Erythroblast (primary cell): ENCODE measurements at regions not wholly inside any gene's neighbourhood (a gene's known extent, or its start where the extent isn't known, plus 50 kb on each side); places are given as distances from the start of the nearest gene placed in this dataset.
A peak's percentile ranks its signal among the peaks of the same experiment; 100 is the strongest.

Experiments used
- DNase-seq, 2 experiments: peaks; one replicate each; lab custom pipeline; 2025; lab: John Stamatoyannopoulos, UW
- GATA1 ChIP-seq: IDR thresholded peaks from 2 replicates; pipeline ENCODE4 v1.6.1; 2011; ENCODE audit warnings: low read depth, mild to moderate bottlenecking, control low read depth, low read length, moderate library complexity
- POLR2A ChIP-seq: IDR thresholded peaks from 2 replicates; pipeline ENCODE4 v1.6.1; 2011; ENCODE audit warnings: mild to moderate bottlenecking, low read length

- TF ChIP-seq GATA1 (no peak), POLR2A (no peak)
Measured at GRCh38 chr3:177960014-177960413, 576.2 kb upstream of the KCNMB2 start.

GRCh38 chr3:177960722-177961121, 575.5 kb upstream of the KCNMB2 start:
- TF ChIP-seq GATA1 (no peak), POLR2A (no peak)
- DNase-seq = no peak

More at GRCh38 chr3:177960014-177960413, 576.2 kb upstream of the KCNMB2 start:
- no peak for DNase-seq

DNA sequence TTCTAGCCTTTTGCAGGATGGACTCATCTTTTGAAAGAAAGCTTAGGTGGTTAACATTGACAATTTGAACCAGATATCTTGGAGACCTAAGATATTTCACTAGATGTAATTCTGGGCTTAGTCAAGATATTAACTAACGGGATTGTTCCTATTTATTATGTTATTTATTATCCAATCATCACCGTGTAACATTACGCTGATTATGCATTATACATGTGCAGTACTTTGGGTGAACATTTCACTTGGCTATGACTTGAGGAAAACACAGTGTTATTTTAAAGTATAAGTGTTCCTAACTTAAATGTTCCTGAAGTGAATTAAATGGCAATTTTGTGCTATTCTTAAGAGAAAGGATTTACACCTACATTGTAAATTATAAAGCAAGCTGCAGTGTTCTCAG, 574.5 kb upstream of the KCNMB2 start:
- TF ChIP-seq GATA1 = no peak
- TF ChIP-seq POLR2A = no peak
- DNase-seq = no peak

DNA sequence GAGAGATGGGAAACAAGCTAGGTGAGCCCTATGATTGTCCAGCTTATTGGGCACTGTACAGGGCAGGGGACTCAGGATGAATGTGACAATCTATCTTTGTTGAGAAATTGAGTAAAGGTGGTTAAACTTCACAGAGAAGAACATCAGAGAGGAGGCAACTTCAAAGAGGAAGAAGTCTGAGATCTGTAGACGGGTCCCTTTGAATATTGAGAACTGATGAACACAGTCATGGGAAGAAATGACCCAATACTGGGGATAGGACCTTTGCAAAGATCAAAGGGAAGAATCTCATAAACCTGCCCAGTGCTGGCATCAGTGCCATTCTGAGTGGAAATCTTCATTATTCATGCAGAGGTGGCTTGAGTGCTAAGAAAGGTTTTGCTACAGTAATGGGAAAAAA, 569.7 kb upstream of the KCNMB2 start:
- no peak for TF ChIP-seq GATA1
- TF ChIP-seq POLR2A = no peak
- no peak for DNase-seq

DNA sequence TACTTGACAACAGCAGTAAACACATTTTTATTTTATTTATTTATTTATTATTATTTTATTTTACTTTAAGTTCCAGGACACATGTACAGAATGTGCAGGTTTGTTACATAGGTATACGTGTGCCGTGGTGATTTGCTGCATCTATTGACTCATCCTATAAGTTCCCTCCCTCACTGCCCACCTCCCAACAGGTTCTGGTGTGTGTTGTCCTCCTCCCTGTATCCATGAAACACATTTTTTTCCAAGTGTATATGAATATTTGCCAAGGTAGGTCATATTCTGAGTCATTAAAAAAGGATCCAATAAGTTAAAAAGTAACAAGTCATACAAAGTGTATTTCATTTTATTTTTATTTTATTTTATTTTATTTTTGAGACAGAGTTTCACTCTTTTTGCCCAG, 567.3 kb upstream of the KCNMB2 start:
- no peak for DNase-seq
- TF ChIP-seq POLR2A (no peak), GATA1 (no peak)

DNA sequence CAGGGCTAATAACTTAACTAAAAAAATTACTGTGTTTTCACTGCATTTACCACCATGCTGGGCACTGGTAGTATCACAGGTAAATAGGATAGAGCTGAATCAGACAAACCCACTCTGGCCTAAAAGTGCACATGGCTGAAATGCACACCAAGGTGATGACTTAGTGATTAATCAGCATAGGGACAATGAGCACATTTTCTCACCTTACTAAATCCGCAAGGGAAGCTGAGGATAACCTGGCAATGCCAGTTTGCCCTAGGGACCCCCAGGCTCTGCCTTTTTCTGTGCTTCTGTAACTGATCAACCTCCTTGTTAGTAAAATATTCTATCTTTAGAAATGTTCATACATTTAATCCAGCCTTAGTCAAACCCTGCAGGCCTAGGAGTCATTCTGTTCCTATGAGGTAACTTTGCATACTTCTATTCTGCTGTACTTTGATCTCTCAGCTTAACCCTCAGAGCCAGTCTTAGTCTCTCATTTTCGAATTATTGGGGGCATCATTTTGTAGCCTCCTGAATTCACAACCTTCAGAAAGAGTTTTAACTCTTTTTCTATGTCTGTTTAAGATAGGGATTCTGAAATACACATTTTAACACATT, 562.9 kb upstream of the KCNMB2 start:
- TF ChIP-seq GATA1 (no peak), POLR2A (no peak)
- no peak for DNase-seq

GRCh38 chr3:177976241-177976640, 560.0 kb upstream of the KCNMB2 start:
- TF ChIP-seq POLR2A (no peak), GATA1 (no peak)
- DNase-seq = no peak

- TF ChIP-seq GATA1 (no peak), POLR2A (no peak)
- DNase-seq = no peak
Measured at GRCh38 chr3:177976866-177977265, 559.4 kb upstream of the KCNMB2 start.

- TF ChIP-seq GATA1 = no peak
- no peak for TF ChIP-seq POLR2A
- no peak for DNase-seq
Measured at GRCh38 chr3:177977381-177978158, 558.7 kb upstream of the KCNMB2 start.

DNA sequence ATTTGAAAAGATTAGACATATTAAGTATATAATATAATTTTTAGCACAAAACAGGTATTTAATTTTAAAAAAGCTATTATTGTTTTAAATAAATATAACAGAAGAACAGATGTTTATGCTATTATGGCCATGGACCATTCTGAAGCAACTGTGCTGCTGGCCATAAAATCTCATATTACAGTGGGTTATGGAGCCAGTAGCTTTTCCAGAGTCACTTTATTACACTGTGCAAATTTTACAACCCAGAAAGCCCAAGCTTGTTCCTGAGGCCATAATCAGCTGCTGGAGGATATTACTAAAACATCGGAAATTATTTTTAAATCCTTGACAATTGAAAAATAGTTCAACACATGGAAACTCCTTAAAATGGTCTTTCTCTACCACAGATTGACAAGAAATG, 557.3 kb upstream of the KCNMB2 start:
- DNase-seq = no peak

GRCh38 chr3:177979703-177980102, 556.5 kb upstream of the KCNMB2 start:
- DNase-seq = peak; percentile 10 to 62
- no peak for TF ChIP-seq POLR2A
- TF ChIP-seq GATA1 = no peak

More for the DNA sequence above, 557.3 kb upstream of the KCNMB2 start:
- no peak for TF ChIP-seq POLR2A

DNA sequence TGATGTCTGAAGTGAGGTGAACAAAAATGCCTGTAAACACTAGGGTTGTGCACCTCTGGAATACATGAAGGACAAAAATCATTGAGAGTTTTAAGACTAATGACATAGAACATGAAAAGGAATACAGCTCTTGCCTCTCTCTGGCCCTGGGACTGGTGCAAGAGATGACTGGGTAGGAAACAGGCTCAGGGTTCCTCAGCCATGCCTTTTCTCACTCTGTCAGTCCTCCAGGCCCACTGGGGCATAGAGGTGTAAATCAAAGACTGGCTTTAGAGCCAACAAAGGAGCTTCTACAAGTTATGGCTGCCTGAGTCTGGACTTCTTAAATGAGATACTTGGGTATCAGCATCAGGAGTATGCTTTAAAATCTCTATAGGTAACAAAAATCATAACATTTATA, 554.7 kb upstream of the KCNMB2 start:
- no peak for DNase-seq
- no peak for TF ChIP-seq GATA1
- TF ChIP-seq POLR2A = no peak

GRCh38 chr3:177982034-177982433, 554.2 kb upstream of the KCNMB2 start:
- DNase-seq = no peak
- no peak for TF ChIP-seq POLR2A
- no peak for TF ChIP-seq GATA1

DNA sequence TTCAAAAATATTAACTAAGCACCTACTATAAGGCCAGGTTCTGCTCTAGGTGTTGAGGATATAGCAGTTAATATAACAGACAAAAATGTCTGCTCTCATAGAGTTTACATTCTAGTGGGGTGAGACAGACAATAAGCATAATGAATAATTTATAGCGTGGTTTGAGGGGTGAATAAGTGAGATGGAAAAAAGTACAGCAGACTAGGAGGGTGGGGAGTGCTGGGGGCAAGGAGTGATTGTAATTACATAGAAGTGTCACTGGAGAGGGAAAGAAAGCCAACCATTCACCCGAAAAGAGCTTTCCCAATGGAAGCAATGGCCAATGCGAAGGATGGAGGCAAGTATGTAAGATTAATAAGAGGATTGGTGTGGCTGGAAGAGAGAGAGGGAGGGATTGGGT, 552.9 kb upstream of the KCNMB2 start:
- no peak for DNase-seq
- TF ChIP-seq GATA1 (no peak), POLR2A (no peak)
